HG02938 (cell line): ENCODE measurements at regions not wholly inside any gene's neighbourhood (a gene's known extent, or its start where the extent isn't known, plus 50 kb on each side); places are given as distances from the start of the nearest gene placed in this dataset.
"Not testable (repeated sequence)": the region's sequence is repeated elsewhere in the genome, so short reads cannot be mapped to it uniquely, and the experiment has no call there.

Source experiments
- ATAC-seq: cut with Tn5 transposase; IDR thresholded peaks from one replicate; pipeline ENCODE4 v1.9.1; 2021; ENCODE audit warnings: mild to moderate bottlenecking, moderate library complexity; ENCODE audit not compliant: unreplicated experiment

DNA sequence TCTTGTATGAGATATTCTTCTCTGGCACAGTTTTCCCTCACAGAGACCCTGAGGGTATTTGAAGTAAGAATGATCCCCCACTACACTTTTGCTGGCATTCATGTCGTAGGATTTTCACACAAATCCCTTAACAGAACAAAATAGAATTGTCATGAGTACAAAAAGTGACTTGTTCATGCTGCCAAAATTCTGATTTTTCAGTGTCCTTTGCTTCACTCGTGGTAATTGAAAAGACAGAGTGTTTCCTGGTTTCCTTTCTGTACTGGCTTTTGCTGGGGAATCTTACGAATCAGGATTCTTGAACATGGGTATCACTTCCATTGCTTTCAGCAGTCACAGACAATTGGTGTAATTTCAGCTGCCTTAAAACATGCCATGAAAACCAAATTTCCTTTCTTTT, 756.3 kb downstream of the REEP3 start:
- ATAC-seq = no peak

DNA sequence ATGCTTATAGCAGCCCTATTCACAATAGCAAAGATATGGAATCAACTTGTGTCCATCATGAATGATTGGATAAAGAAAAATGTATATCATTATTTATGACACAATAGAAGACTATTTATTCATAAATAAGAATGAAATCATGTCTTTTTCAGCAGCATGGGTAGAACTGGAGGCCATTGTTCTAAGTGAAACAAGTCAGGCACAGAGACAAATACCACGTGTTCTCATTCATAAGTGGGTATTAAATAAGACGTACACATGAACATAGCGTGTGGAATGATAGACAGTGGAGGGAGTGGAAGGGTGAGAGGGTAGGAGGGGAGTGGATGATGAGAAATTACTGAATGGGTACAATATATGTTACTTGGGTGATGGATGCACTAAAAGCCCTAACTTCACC, 762.4 kb downstream of the REEP3 start:
- no peak for ATAC-seq

DNA sequence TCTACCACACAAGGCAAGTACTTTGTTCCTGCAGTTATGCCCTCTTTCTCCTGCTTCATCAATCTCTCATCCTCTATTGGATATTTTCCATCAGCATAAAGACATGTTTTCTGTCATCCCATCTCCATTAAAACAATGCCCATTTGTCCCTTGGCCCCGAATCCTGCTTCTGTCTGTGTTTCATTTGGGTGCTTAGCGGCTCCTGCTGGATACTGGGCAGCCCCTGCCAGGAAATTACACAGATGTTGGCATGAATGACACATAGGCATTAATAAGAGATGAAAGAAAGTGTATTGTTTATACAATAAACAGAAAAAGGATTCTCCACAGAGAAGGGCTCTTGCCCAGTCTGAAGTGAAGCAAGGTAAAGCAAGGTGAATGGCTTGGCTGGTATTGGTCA, 765.3 kb downstream of the REEP3 start:
- no peak for ATAC-seq

DNA sequence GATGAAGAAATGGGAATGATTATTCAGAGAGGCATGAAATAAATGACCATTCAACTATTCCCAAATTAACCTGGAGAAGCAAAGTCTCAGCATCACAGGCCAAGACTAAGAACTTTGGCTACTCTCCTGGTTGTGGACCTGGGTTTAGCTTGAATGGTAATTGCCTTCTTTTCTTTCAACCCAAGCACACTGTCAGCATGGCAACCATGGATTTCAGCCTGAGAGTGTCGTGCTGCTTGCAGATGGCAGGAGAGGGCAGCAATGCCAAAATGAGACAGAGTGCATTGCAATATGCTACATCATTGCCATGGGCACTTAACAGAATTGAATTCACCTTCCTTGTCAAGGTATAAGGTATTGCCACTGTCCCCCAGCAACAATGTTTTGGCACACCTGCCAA, 767.2 kb downstream of the REEP3 start:
- no peak for ATAC-seq

DNA sequence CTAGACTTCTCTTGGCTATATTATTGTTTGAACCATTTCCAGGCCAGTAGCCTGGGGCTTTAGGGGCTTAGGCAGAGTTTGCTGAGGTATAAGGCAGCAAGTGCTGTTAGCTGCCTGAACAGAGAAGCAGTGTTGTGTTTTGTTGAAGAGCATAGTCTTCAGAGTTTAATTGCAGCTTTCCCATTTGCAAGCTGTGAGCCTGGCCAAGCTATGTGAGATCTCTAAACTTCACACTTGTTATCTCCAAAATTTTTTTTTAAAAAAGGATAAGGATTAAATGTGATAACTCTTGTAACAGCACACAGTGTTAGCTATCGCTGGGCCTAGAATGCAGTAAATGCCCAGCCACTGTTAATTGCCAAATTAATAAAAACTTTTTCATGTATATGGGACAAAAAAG, 782.4 kb downstream of the REEP3 start:
- no peak for ATAC-seq

DNA sequence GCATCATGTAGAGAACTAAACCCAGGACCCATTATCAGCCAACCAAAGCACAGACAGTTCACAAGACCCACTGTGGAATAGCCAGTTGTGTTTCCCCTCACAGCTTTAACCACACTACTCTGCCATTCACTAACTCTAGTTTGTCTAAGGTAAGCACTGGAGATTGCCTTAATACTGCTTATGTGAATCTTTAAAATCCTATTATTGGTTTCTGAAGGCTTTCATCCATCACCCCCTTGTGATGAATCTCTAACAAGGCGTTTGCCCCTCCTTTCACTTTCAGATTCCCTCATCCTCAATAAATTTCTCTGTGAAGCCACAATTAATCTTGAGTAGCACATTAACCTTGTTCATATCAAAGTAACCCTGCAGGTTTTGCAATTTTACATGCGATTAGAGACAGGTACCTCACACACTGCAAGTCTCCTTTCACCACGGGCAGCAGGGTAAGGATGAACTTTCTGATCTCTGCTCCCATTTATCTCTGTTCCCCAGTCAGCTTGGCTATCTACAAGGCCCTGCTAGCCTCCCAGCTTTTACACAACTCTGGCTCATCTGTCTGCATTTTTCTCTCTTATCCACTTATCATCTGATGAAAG, 785.6 kb downstream of the REEP3 start:
- no peak for ATAC-seq

DNA sequence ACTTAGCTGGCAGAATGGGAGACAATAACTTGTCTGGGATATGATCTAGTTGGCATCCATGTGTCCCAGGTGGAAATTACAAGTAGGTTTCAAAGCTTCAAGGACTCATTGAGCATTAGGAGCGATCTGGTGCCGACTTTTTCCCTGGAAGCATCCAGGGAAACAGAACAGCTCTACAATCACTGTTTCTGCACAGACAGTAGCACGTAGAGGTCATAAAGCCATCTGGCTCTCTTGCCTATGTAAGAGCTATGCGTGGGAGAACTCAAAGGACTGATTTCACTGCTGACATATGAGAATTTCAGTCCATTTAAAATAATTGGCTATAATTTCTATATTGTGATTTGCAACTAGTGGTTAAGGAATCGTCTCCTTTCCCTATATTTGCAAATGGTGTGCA, 791.7 kb downstream of the REEP3 start:
- ATAC-seq = no peak

DNA sequence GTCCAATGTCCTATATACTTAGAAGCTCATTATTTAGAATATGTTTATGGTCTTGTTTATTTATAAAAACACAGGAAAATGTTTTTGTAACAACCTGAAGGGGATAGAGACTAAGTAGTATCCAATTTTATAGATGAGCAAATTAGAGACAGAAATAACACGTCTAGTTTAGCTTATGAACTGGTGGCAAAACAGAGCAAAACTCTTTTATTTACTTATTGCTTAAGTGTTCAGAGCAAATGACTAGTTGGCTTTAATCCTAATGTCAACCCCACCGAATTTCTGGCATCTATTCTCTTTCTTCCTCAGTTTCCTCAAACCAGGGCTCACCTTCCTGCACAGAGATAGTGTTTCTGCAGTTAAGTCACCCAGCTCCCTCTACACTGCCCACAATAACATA, 792.8 kb downstream of the REEP3 start:
- ATAC-seq = no peak

DNA sequence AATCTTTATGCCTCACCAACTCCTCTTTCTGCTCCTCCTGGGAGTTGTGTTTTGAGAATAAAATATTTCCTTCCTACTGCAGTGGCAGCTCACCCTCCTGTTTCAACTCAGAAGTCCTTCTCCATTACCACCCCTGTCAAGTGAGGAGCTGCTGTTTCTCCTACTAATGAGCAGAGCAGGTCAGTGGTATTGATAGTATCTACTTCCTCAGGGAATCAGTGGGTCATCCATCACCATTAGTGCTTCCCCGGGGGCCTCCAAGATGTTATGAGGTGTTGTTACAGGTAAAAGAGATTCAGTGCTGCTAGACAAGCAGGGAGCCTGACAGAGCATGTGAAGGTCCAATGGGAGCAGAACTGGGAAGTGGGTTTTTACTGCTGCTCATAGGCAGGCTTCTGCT, 795.2 kb downstream of the REEP3 start:
- ATAC-seq = no peak

DNA sequence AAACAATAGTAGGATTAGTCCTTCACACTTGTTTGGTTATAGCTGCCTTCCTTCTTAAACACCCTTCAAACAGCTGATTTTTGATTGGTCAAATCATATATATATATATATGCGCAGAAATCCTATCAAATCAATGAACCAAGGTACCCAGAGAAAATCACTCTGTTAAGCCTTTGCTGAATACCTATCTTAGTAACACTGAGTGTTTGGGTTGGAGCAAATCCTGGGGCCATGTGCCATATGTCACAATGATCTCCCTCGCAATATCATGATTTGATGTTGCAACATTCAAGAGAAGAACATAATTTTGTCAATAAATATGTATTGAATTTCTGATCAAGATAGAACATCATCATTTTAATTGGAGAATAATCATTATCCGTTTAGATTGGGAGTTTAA, 795.6 kb downstream of the REEP3 start:
- no peak for ATAC-seq

DNA sequence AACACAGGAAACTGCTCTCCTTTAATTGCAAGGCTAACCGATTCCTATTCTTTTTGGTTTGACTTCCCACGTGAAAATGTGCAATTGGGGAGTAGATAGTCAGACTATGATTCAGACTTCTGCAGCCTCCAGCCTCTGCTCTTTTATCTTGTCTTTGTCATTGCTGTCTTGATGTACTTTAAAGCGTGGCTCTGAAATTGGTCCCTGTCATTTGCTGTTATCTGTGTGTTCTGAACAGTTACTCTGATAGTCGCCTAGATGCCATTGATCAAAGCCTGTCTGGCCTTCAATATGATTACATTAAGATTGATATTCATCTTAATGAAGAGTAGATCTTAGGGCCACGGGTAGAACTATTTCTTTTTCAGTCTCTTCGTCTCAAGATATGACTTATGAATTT, 799.2 kb downstream of the REEP3 start:
- no peak for ATAC-seq

DNA sequence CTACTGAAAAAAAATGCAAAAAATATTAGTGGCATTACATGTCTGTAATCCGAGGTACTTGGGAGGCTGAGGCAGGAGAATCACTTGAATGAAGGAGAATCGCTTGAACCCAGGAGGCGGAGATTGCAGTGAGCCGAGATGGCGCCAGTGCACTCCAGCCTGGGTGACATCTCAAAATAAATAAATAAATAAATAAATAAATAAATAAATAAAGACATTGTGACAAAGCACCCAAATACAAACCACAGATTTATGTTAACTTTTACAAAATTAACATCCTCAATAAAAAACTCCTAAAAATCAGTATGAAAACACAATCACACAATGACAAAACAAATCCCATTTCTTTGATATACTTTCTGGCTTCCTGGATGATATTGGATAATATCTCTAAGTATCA, 808.3 kb downstream of the REEP3 start:
- ATAC-seq = no peak

DNA sequence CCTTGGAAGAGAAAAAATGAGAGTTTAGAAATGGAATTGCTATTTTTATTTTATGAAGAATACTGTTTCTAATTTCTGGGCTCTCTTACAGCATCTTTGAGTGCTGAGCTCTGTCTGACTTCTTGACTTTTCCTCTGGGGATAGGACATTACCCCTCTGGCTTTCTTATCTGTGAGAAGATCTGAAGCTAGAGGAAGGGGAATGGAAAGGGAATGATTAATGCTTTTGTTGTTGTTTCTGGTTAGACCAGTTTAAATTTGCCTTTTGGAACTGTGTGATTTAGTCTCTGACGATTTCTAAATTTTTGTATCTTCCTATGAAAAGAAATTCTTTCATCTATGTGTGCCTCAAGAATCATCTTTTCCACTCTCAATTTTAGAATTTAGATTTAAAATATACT, 811.4 kb downstream of the REEP3 start:
- ATAC-seq = no peak

DNA sequence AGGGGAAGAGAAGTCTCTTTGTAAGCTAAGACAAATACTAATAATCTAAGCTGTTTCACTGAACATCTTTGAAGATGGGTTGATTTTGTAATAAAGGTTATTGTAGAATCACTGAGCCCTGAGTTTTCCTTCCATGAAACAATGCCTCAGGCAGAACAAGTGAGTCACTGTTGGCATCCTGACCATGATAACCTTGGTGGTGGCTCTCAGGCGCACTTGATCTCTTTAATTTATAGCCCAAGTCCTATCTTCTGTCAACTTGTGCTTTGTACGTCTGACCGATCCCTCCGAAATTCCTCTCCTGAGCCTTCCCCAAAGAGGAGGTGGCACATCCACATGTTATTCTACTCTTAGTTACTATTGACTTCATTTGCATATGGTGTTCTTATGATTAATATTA, 812.9 kb downstream of the REEP3 start:
- no peak for ATAC-seq

DNA sequence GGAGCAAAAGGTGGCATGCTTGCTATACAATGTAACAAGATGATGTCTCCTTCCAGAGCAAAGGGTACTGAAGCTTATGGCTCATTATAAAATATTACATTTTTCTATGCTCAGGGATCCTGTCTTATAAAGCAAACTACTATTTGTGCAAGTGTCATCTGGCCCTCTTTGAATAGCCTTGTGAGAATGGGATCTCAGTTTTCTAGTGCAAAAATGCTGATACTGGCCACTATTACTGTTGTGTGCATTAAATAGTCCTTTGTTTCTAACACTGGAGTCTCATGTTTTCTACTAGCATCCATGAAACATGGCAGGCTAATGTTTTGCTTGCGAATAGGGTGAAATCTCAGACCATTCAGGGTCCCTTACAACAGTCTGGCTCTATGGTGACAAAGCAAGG, 823.0 kb downstream of the REEP3 start:
- ATAC-seq = no peak

DNA sequence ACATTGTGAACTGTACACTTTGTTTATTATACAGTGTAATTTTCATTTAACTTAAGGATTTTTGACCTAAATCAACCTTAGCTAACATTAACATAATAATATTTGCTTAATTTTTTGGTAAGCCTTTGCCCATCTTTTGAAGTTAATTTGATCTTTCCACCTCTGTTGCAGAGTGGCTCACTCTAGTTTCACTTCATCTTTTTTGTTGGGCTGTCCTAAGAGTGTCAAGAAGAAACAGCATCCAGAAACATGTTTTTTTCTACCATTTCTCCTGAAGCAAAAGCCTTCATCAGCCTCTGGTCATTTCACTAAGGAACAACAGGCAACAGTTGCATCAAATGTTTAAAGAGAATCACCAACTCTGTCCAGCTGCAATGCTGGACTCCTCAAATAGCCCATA, 824.7 kb downstream of the REEP3 start:
- no peak for ATAC-seq

DNA sequence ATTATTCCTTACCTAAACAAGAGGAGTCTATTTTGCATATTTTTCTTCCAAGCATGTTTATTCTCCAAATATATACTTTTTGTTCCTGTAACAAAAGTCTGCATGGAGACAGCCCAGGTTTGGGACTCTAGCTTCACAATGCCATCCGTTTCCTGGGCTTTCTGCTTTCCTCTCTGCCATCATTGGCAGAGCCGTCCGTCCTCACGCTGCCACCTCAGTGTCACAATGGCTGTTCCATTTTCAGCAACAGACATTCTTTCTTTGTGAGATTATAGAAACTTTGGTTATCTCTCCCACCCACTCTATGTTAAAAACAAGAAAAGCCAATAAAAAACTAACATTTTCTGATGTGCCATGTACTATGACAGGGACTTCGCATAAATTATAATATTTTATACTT, 825.2 kb downstream of the REEP3 start:
- no peak for ATAC-seq

DNA sequence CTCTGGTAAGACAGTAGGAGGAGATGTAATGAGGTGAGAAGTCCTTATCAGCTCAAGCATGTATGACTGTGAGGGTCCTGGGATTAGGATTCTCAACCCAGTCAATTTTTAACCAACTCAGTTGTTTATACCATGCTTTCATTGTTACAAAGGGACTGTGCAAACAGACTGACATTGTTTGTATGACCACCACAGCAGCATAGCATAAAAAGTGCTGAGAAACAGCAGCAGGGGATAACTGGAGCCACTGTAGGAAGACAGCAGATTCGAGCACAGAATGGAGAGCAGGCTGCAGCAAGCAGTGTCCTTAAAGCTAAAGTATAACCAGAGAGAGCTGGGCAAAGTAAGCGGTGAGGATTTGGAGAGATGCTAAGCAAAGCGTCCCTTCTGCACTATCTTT, 829.5 kb downstream of the REEP3 start:
- no peak for ATAC-seq

DNA sequence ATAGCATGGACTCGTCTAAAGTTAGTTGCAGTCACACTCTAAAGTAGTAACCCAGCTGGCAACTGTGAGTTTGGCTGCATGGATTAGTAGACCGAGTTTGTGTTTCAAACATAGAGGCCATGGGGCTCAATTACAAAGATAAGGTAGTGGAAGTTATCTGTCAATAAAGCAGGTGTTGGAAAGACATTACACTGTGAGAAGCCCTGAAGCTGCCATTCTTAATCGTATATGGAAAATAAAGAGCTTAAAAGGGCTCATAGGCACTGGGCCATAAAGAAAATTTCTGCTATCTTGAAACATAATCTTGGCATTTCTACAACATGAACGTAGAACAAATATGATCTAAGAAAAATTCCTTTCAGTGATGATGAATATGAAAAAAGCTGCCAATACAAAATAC, 837.7 kb downstream of the REEP3 start:
- ATAC-seq = no peak

DNA sequence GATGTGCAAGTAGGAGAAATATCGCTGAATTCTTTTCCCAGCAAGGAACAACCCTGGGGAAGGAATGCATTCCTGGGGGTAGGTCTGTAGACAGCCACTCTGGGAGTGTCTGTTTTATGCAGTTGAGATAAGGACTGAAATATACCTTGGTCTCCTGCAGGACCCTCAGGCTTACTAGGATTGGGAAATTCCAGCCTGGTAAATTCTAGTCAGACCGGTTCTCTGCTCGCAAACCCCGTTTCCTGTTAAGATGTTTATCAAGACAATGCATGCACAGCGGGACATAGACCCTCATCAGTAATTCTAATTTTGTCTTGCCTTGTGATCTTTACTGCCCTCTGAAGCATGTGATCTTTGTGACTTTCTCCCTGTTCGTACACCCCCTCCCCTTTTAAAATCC, 839.0 kb downstream of the REEP3 start:
- not testable (repeated sequence) for ATAC-seq

DNA sequence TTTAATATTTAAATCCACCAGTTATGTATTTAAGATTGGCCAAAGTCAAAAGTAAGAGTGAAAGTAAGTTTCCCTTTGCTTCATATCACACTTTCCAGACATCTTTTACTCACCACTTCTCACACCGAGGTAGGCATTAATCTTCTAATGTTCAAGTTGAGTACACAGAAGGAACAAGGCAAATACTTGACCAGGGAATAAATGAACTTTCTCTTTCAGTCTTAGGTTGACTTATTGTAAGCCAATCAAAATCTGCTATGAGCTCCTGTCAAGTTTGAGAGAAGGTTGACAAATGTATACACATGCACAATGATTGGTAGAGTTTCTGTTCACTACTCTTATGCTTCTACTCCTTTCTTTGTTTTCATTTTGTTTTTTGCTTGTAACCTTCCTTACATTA, 842.5 kb downstream of the REEP3 start:
- ATAC-seq = no peak

DNA sequence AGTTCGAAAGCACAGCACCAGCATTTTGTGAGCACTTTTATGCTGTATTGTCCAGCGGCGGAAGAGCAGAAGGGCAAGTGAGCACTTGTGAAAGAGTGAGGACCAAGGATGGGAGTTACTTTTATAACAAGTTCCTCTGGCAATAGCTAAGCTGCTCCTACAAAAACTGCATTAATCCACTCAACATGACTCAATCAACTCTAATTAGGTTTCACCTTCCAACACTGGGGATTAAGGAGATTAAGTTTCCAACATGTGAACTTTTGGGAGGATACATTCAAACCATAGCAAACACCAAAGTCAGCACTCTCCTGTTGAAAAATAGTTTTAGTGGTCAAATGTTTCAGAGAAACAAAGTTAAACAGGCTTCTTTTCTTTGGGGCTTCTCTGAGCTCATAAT, 844.5 kb downstream of the REEP3 start:
- no peak for ATAC-seq

DNA sequence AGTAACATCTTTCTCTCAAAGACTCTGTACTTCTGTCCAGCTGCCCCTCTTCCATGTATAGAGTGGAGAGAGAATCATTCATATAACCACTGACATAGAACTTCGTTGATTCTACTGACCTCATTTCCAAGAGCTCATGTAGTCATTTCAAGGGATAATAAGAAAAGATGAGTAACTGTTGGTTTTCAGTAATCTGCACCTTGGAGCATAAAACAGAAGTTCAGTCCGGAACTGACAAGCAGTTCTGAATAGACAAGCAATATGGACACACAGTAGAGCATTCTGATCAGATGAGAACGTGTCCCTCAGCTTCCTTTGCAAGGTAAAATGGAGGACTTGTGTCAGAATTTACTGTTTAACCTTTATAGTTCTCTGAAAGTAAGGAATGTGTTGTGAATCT, 847.1 kb downstream of the REEP3 start:
- no peak for ATAC-seq
